B cell (primary cell): ENCODE measurements at regions not wholly inside any gene's neighbourhood (a gene's known extent, or its start where the extent isn't known, plus 50 kb on each side); places are given as distances from the start of the nearest gene placed in this dataset.

Source experiments
- ATAC-seq: fragments of 200-7000 bp; cut with Tn5 transposase; one replicate; pipeline ENCODE4 v1.10.0; 2021; ENCODE audit warnings: low read depth, mild to moderate bottlenecking, moderate number of reproducible peaks, moderate library complexity
- CTCF ChIA-PET: fragments of 350-600 bp; sonication (Branson Sonifier 250); formaldehyde crosslinking; loops from one replicate; lab custom pipeline; 2021; ENCODE audit warnings: antibody characterized with exemption, inconsistent platforms; lab: Charles Lee
- POLR2A ChIA-PET: fragments of 350-600 bp; sonication (Branson Sonifier 250); formaldehyde crosslinking; loops from one replicate; lab custom pipeline; 2021; ENCODE audit warnings: antibody characterized with exemption; lab: Charles Lee
- DNase-seq: peaks from one replicate; pipeline ENCODE4 v3.0.0; 2013
- H2AFZ ChIP-seq: 2 replicates; pipeline ENCODE4 v1.6.1; 2012; ENCODE audit warnings: mild to moderate bottlenecking, low read depth, low read length; ENCODE audit not compliant: insufficient read depth, poor library complexity, severe bottlenecking
- H3K27ac ChIP-seq, 2 donors: 1 replicate in 1 of 2; 2 replicates in 1 of 2; pipeline ENCODE4 v1.5.1; 2012 to 2013; ENCODE audit warnings: low read length in 2 of 2, mild to moderate bottlenecking in 2 of 2, moderate library complexity in 1 of 2
- H3K27me3 ChIP-seq, 4 experiments: fragments of 200-600 bp in 1 of 4; sonication (generic) in 1 of 4; replicated peaks in 1 of 4; 1 replicate in 2 of 4; 2 replicates in 2 of 4; pipeline versions ENCODE4 v1.6.1 to v1.7.0; 2013 to 2016; ENCODE audit warnings: low read length in 3 of 4, mild to moderate bottlenecking in 2 of 4, mixed read lengths in 1 of 4, moderate library complexity in 1 of 4; ENCODE audit not compliant: insufficient read depth in 4 of 4, control insufficient read depth in 3 of 4; ENCODE audit errors: control extremely low read depth in 1 of 4
- H3K36me3 ChIP-seq, 2 experiments: replicated peaks in 1 of 2; 1 replicate in 1 of 2; 2 replicates in 1 of 2; pipeline versions ENCODE4 v1.6.1 to v1.7.1; 2013; ENCODE audit warnings: low read length in 1 of 2; ENCODE audit not compliant: insufficient read depth in 2 of 2, control insufficient read depth in 1 of 2; ENCODE audit errors: control extremely low read depth in 1 of 2, extremely low read depth in 1 of 2
- H3K4me1 ChIP-seq, 2 donors: fragments of 200-600 bp in 1 of 2; sonication (generic) in 1 of 2; 1 replicate in 1 of 2; 2 replicates in 1 of 2; pipeline versions ENCODE4 v1.5.1 to v1.6.1; 2013 to 2017; ENCODE audit warnings: low read length in 2 of 2; ENCODE audit not compliant: control insufficient read depth in 2 of 2, insufficient read depth in 2 of 2
- H3K4me2 ChIP-seq: replicated peaks from 2 replicates; pipeline ENCODE3; 2012; ENCODE audit warnings: mild to moderate bottlenecking, low read depth, low read length; ENCODE audit not compliant: poor library complexity, severe bottlenecking
- H3K4me3 ChIP-seq, 5 experiments: fragments of 200-600 bp in 1 of 5; sonication (generic) in 1 of 5; 1 replicate in 3 of 5; 2 replicates in 2 of 5; pipeline versions ENCODE4 v1.5.1 to v1.7.0; 2011 to 2016; ENCODE audit warnings: low read length in 4 of 5, mild to moderate bottlenecking in 4 of 5, low read depth in 2 of 5, control low read depth in 1 of 5, moderate library complexity in 1 of 5; ENCODE audit not compliant: insufficient read depth in 1 of 5; ENCODE audit errors: control extremely low read depth in 1 of 5, extremely low read depth in 1 of 5
- H3K79me2 ChIP-seq: fragments of 200-600 bp; sonication (generic); one replicate; pipeline ENCODE4 v1.6.0; 2016; ENCODE audit warnings: low read length; ENCODE audit not compliant: control insufficient read depth, insufficient read depth
- H3K9ac ChIP-seq: fragments of 200-600 bp; sonication (generic); 2 replicates; pipeline ENCODE4 v1.6.1; 2017; ENCODE audit warnings: mild to moderate bottlenecking, low read length, moderate library complexity
- H3K9me3 ChIP-seq, 3 donors: one replicate each; pipeline versions ENCODE4 v1.6.1 to v1.7.1; 2013; ENCODE audit warnings: low read length in 2 of 3; ENCODE audit not compliant: control insufficient read depth in 2 of 3, insufficient read depth in 1 of 3; ENCODE audit errors: control extremely low read depth in 1 of 3
- H4K20me1 ChIP-seq: 2 replicates; pipeline ENCODE4 v1.6.0; 2012; ENCODE audit warnings: mild to moderate bottlenecking, low read length; ENCODE audit not compliant: insufficient read depth, control insufficient read depth, poor library complexity, severe bottlenecking
- H3K27ac Mint-ChIP-seq: one replicate; pipeline ENCODE4 v1.8.0; 2021; ENCODE audit warnings: mixed read lengths
- H3K27me3 Mint-ChIP-seq: one replicate; pipeline ENCODE4 v1.8.0; 2021; ENCODE audit warnings: mixed read lengths
- H3K4me1 Mint-ChIP-seq: one replicate; pipeline ENCODE4 v1.8.0; 2021; ENCODE audit warnings: mixed read lengths
- H3K4me3 Mint-ChIP-seq: one replicate; pipeline ENCODE4 v1.8.0; 2021; ENCODE audit warnings: mixed read lengths
- H3K9me3 Mint-ChIP-seq: one replicate; pipeline ENCODE4 v1.8.0; 2022; ENCODE audit warnings: mixed read lengths; ENCODE audit not compliant: insufficient read depth
- EZH2 ChIP-seq: IDR thresholded peaks from 2 replicates; pipeline ENCODE4 v1.6.1; 2012; ENCODE audit warnings: borderline replicate concordance, low read depth, mild to moderate bottlenecking, moderate library complexity, low read length; ENCODE audit not compliant: insufficient read depth, poor library complexity, severe bottlenecking
- WGBS: methylation state at CpG from one replicate; pipeline ENCODE4 v1.1.5; 2013; ENCODE audit warnings: missing lambda C conversion rate; ENCODE audit not compliant: insufficient coverage; 5-methylcytosine and 5-hydroxymethylcytosine counted together
- intact Hi-C: fragments of 100-400 bp; cut with micrococcal nuclease; formaldehyde crosslinking; loops from one replicate; pipeline ENCODE4 v1.10.0; 2022
- TF ChIP-seq, protein P1 (sequence below): fragments of 200-600 bp; IDR thresholded peaks from one replicate; pipeline ENCODE4 v1.8.0; 2022; ENCODE audit warnings: antibody characterized with exemption, mild to moderate bottlenecking

GRCh38 chr12:78712834-78713481 lies 151.6 kb upstream of the SYT1 start:
- WGBS, result 79% methylated on average over 2 of the region's 4 CpGs
- Histone ChIP-seq H3K27me3 (no peaks in the 10 kb centered on the region), H3K79me2 (no peaks in the 10 kb centered on the region), H3K4me3 (no peak overlapping the region), H3K9me3 (no peaks in the 10 kb centered on the region), H3K27ac (no peak overlapping the region), H3K9ac (no peak overlapping the region), H2AFZ (no peak overlapping the region), H4K20me1 (no peaks in the 10 kb centered on the region), H3K4me2 (no peak overlapping the region), H3K36me3 (no peaks in the 10 kb centered on the region), H3K4me1 (no peaks in the 10 kb centered on the region)
- ChIA-PET POLR2A (no interaction called here), CTCF (interaction anchor here (0.6 kb wide), 1 partner anchor 884 kb away, joined by 5 read pairs; no protein-coding TSS in a partner anchor)
- Mint-ChIP-seq H3K4me3 (no peak overlapping the region), H3K27me3 (no peaks in the 10 kb centered on the region), H3K4me1 (no peaks in the 10 kb centered on the region), H3K27ac (no peak overlapping the region), H3K9me3 (no peaks in the 10 kb centered on the region)
- intact Hi-C loops, result no loop called here
- TF ChIP-seq, protein P1, sequence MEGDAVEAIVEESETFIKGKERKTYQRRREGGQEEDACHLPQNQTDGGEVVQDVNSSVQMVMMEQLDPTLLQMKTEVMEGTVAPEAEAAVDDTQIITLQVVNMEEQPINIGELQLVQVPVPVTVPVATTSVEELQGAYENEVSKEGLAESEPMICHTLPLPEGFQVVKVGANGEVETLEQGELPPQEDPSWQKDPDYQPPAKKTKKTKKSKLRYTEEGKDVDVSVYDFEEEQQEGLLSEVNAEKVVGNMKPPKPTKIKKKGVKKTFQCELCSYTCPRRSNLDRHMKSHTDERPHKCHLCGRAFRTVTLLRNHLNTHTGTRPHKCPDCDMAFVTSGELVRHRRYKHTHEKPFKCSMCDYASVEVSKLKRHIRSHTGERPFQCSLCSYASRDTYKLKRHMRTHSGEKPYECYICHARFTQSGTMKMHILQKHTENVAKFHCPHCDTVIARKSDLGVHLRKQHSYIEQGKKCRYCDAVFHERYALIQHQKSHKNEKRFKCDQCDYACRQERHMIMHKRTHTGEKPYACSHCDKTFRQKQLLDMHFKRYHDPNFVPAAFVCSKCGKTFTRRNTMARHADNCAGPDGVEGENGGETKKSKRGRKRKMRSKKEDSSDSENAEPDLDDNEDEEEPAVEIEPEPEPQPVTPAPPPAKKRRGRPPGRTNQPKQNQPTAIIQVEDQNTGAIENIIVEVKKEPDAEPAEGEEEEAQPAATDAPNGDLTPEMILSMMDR, result no peak
- no peak for TF ChIP-seq EZH2
- DNase-seq (no peak), ATAC-seq (no peak)

DNA sequence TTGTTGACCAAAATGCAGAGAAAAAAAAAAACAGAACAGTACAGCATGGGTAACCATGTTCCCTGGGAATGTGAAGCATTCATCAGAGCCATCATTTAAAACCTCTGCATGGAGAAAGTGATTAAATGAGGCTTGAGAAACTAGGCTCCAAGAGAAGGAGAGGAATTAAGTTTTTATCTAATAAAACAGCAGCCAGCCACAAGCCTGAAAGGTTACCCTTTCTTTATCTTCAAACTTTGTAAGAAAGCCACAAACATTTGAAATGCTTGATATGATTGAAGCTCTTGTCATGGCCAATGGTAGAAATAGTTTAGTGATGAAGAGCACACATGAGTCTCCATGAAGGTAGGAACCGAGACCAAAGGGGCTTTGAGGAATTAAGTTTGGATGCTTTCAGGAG lies 144.9 kb upstream of the SYT1 start:
- Histone ChIP-seq H3K4me1 (no peaks in the 10 kb centered on the region), H3K9me3 (peaks cover 0 to 1% (median 0%) of the 10 kb centered on the region in 3 donors), H3K27ac (no peak overlapping the region), H3K9ac (no peak overlapping the region), H2AFZ (no peak overlapping the region), H3K27me3 (no peaks in the 10 kb centered on the region), H3K4me3 (no peak overlapping the region), H3K36me3 (no peaks in the 10 kb centered on the region), H3K4me2 (no peak overlapping the region), H3K79me2 (no peaks in the 10 kb centered on the region), H4K20me1 (no peaks in the 10 kb centered on the region)
- no peak for TF ChIP-seq EZH2
- H3K4me1 Mint-ChIP-seq, result no peaks in the 10 kb centered on the region
- ChIA-PET POLR2A (no interaction called here), CTCF (no interaction called here)
- no peaks in the 10 kb centered on the region for H3K9me3 Mint-ChIP-seq
- no peaks in the 10 kb centered on the region for H3K27me3 Mint-ChIP-seq
- no peak for DNase-seq
- WGBS, result 43% methylated on average over 1 of the region's 1 CpG
- no peak overlapping the region for H3K27ac Mint-ChIP-seq
- H3K4me3 Mint-ChIP-seq, result no peak overlapping the region
- no peak for ATAC-seq
- intact Hi-C loops, result no loop called here
